HCT116 (cell line): ENCODE measurements at regions not wholly inside any gene's neighbourhood (a gene's known extent, or its start where the extent isn't known, plus 50 kb on each side); places are given as distances from the start of the nearest gene placed in this dataset.

Experiments used
- ATAC-seq: fragments of 200-7000 bp; cut with Tn5 transposase; 2 replicates; pipeline ENCODE4 v1.9.1; 2020; ENCODE audit warnings: mild to moderate bottlenecking, moderate library complexity
- BruUV-seq: library from RNA; stranded (reverse); fragments of 400-500 nt; replicated peaks from 2 replicates; lab custom pipeline; 2021; lab: Mats Ljungman, UMichigan
- CTCF ChIA-PET: fragments of 300-600 bp; sonication (Branson Sonifier 250); formaldehyde crosslinking; loops from one replicate; lab custom pipeline; 2021; ENCODE audit warnings: antibody characterized with exemption; lab: Charles Lee
- POLR2A ChIA-PET: fragments of 300-600, 350-600 bp; sonication (Branson Sonifier 250); formaldehyde crosslinking; loops from one replicate; lab custom pipeline; 2021; ENCODE audit warnings: antibody characterized with exemption; lab: Charles Lee
- RAD21 ChIA-PET, 2 experiments: fragments of 300-600 bp; sonication (Branson Sonifier 250); formaldehyde crosslinking; loops; one replicate each; lab custom pipeline; 2023; ENCODE audit warnings: low total read pairs in 2 of 2; ENCODE audit not compliant: uncharacterized antibody in 2 of 2, unreplicated experiment in 2 of 2, low non-redundant PET in 1 of 2; lab: Charles Lee
- DNase-seq: peaks from one replicate; pipeline ENCODE4 v3.0.0-alpha.2; 2010; ENCODE audit warnings: low read depth, low spot score
- H2AFZ ChIP-seq: fragments of 200-600 bp; shearing (Covaris generic), sonication (generic); 2 replicates; pipeline ENCODE4 v1.6.1; 2017; ENCODE audit warnings: low read depth, mixed run types, mixed read lengths, antibody characterized with exemption, low read length; ENCODE audit not compliant: poor library complexity, severe bottlenecking
- H3K27ac ChIP-seq: 2 replicates; pipeline ENCODE4 v1.5.1; 2012; ENCODE audit warnings: low read depth, low read length
- H3K27me3 ChIP-seq: fragments of 200-600 bp; sonication (generic); 2 replicates; pipeline ENCODE4 v1.6.1; 2016; ENCODE audit warnings: mixed run types, low read length, mixed read lengths; ENCODE audit not compliant: insufficient read depth
- H3K36me3 ChIP-seq, 2 experiments: fragments of 200-500 bp in 1 of 2; fragments of 200-600 bp in 1 of 2; sonication (Bioruptor generic) in 1 of 2; sonication (generic) in 1 of 2; 2 replicates each; pipeline versions ENCODE4 v1.5.1 to v1.6.1; 2014 to 2016; ENCODE audit warnings: low read length in 2 of 2, inconsistent platforms in 1 of 2, mixed read lengths in 1 of 2, mixed run types in 1 of 2; ENCODE audit not compliant: insufficient read depth in 2 of 2, control insufficient read depth in 1 of 2
- H3K4me1 ChIP-seq, 2 experiments: fragments of 200-600 bp in 1 of 2; sonication (generic) in 1 of 2; 2 replicates each; pipeline versions ENCODE4 v1.5.1 to v1.6.1; 2012 to 2017; ENCODE audit warnings: low read length in 2 of 2, inconsistent platforms in 1 of 2, mild to moderate bottlenecking in 1 of 2, mixed read lengths in 1 of 2, mixed run types in 1 of 2, moderate library complexity in 1 of 2; ENCODE audit not compliant: insufficient read depth in 2 of 2, control insufficient read depth in 1 of 2
- H3K4me2 ChIP-seq: fragments of 200-600 bp; sonication (generic); 2 replicates; pipeline ENCODE4 v1.6.1; 2017; ENCODE audit warnings: mixed run types, low read length, mixed read lengths
- H3K4me3 ChIP-seq, 2 experiments: fragments of 200-600 bp in 1 of 2; sonication (generic) in 1 of 2; replicated peaks in 1 of 2; 2 replicates each; pipeline ENCODE4 v1.5.1; 2011 to 2016; ENCODE audit warnings: low read length in 2 of 2, control low read depth in 1 of 2, low read depth in 1 of 2, mild to moderate bottlenecking in 1 of 2, mixed read lengths in 1 of 2, mixed run types in 1 of 2
- H3K79me2 ChIP-seq: fragments of 200-600 bp; sonication (generic); 2 replicates; pipeline ENCODE4 v1.6.1; 2017; ENCODE audit warnings: mild to moderate bottlenecking, mixed run types, low read length, moderate library complexity, mixed read lengths; ENCODE audit not compliant: insufficient read depth
- H3K9ac ChIP-seq: fragments of 200-600 bp; sonication (generic); 2 replicates; pipeline ENCODE4 v1.6.1; 2016; ENCODE audit warnings: low read length, mixed read lengths
- H3K9me2 ChIP-seq: fragments of 200-600 bp; sonication (generic), shearing (Covaris generic); 2 replicates; pipeline ENCODE4 v1.6.1; 2017; ENCODE audit warnings: mixed run types, mild to moderate bottlenecking, moderate library complexity; ENCODE audit not compliant: insufficient read depth
- H3K9me3 ChIP-seq, 2 experiments: fragments of 200-500 bp in 1 of 2; fragments of 200-600 bp in 1 of 2; sonication (Bioruptor generic) in 1 of 2; sonication (generic) in 1 of 2; 2 replicates each; pipeline ENCODE4 v1.6.1; 2014 to 2017; ENCODE audit warnings: low read length in 2 of 2, mixed read lengths in 2 of 2, inconsistent platforms in 1 of 2, low read depth in 1 of 2, mild to moderate bottlenecking in 1 of 2, mixed run types in 1 of 2, moderate library complexity in 1 of 2; ENCODE audit not compliant: control insufficient read depth in 1 of 2, insufficient read depth in 1 of 2
- H4K20me1 ChIP-seq: fragments of 200-600 bp; sonication (generic), shearing (Covaris generic); 2 replicates; pipeline ENCODE4 v1.6.1; 2017; ENCODE audit warnings: mixed run types, mild to moderate bottlenecking, moderate library complexity; ENCODE audit not compliant: insufficient read depth
- CBX3 ChIP-seq: IDR thresholded peaks from 2 replicates; pipeline ENCODE4 v1.6.1; 2012; ENCODE audit warnings: low read depth
- CEBPB ChIP-seq: IDR thresholded peaks from 2 replicates; pipeline ENCODE4 v1.6.1; 2012; ENCODE audit warnings: low read depth
- EGR1 ChIP-seq: IDR thresholded peaks from 2 replicates; pipeline ENCODE4 v1.6.1; 2012; ENCODE audit warnings: low read depth
- EZH2 ChIP-seq: fragments of 200-600 bp; sonication (generic); IDR thresholded peaks from 2 replicates; pipeline ENCODE4 v1.6.1; 2017; ENCODE audit warnings: antibody characterized with exemption, mixed run types
- EZH2phosphoT487 ChIP-seq: fragments of 200-600 bp; IDR thresholded peaks from 2 replicates; pipeline ENCODE4 v1.6.1; 2018; ENCODE audit warnings: antibody characterized with exemption, borderline replicate concordance
- FOSL1 ChIP-seq: IDR thresholded peaks from 2 replicates; pipeline ENCODE4 v1.6.1; 2012; ENCODE audit warnings: low read depth
- JUND ChIP-seq: IDR thresholded peaks from 2 replicates; pipeline ENCODE4 v1.6.1; 2012
- POLR2A ChIP-seq: IDR thresholded peaks from 2 replicates; pipeline ENCODE4 v1.7.0; 2011; ENCODE audit warnings: borderline replicate concordance; ENCODE audit not compliant: insufficient read depth, insufficient read length; ENCODE audit errors: extremely low read depth
- RAD21 ChIP-seq: IDR thresholded peaks from 2 replicates; pipeline ENCODE4 v1.6.1; 2012; ENCODE audit warnings: low read depth, mild to moderate bottlenecking
- SIN3A ChIP-seq: IDR thresholded peaks from 2 replicates; pipeline ENCODE4 v1.6.1; 2012; ENCODE audit warnings: low read depth
- SP1 ChIP-seq: IDR thresholded peaks from 2 replicates; pipeline ENCODE4 v1.6.1; 2012; ENCODE audit warnings: low read depth
- TCF7L2 ChIP-seq: IDR thresholded peaks from 2 replicates; pipeline ENCODE4 v1.7.0; 2011; ENCODE audit warnings: borderline replicate concordance, inconsistent platforms; ENCODE audit not compliant: insufficient read depth, insufficient read length; ENCODE audit errors: extremely low read depth
- YY1 ChIP-seq: IDR thresholded peaks from 2 replicates; pipeline ENCODE4 v1.6.1; 2011; ENCODE audit warnings: low read length, low read depth, moderate library complexity, mild to moderate bottlenecking; ENCODE audit not compliant: insufficient replicate concordance; ENCODE audit errors: extremely low read depth
- ZBTB33 ChIP-seq: IDR thresholded peaks from 2 replicates; pipeline ENCODE4 v1.6.1; 2011; ENCODE audit warnings: mild to moderate bottlenecking, low read length, moderate library complexity; ENCODE audit not compliant: insufficient replicate concordance; ENCODE audit errors: extremely low read depth
- ZNF274 ChIP-seq: fragments of 200-500 bp; sonication (Bioruptor generic); IDR thresholded peaks from 2 replicates; pipeline ENCODE4 v1.6.1; 2014; ENCODE audit warnings: mild to moderate bottlenecking, low read depth, low read length, inconsistent platforms
- intact Hi-C: fragments of 100-400 bp; cut with micrococcal nuclease; formaldehyde crosslinking; loops from 2 replicates; pipeline ENCODE4 v1.10.0; 2022
- TF ChIP-seq, protein P1 (sequence below): IDR thresholded peaks from 2 replicates; pipeline ENCODE4 v1.6.1; 2012

DNA sequence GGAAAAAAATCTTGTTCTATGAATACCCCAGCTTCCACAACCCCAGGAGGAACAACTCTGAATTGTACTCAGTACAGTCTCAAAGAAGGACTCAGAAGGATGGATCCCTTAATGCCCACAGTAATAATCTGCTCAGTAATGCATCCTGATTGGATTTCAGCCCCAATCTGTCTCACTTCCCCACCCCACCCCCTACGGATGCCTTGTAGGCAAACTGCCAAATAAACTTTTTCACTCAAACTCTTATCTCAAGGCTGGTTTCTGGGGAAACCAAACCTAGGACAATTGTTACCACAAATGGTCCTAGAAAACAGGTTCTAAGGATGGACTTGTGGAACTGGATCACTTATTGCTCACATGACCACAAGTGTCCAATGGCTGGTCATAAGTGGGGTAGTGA lies 1021.8 kb upstream of the INTU start:
- H4K20me1 ChIP-seq, result no peaks in the 10 kb centered on the region
- no peaks in the 10 kb centered on the region for H3K79me2 ChIP-seq
- H2AFZ ChIP-seq, result no peak overlapping the region
- DNase-seq (no peak), ATAC-seq (no peak)
- BruUV-seq, result no TSS peak
- TF ChIP-seq POLR2A (no peak), CBX3 (no peak), CEBPB (no peak), YY1 (no peak), RAD21 (no peak), EZH2phosphoT487 (no peak), EZH2 (no peak), ZNF274 (no peak), FOSL1 (no peak), SIN3A (no peak), ZBTB33 (no peak), SP1 (no peak), TCF7L2 (no peak), JUND (no peak), EGR1 (no peak)
- TF ChIP-seq, protein P1, sequence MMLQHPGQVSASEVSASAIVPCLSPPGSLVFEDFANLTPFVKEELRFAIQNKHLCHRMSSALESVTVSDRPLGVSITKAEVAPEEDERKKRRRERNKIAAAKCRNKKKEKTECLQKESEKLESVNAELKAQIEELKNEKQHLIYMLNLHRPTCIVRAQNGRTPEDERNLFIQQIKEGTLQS, result no peak
- H3K9me3 ChIP-seq, result no peaks in the 10 kb centered on the region
- no peaks in the 10 kb centered on the region for H3K9me2 ChIP-seq
- H3K4me1 ChIP-seq, result no peaks in the 10 kb centered on the region
- no peak overlapping the region for H3K27ac ChIP-seq
- ChIA-PET RAD21 (no interaction called here), POLR2A (no interaction called here), CTCF (no interaction called here)
- no peak overlapping the region for H3K4me3 ChIP-seq
- intact Hi-C loops, result no loop called here
- H3K36me3 ChIP-seq, result no peaks in the 10 kb centered on the region
- no peak overlapping the region for H3K9ac ChIP-seq
- H3K27me3 ChIP-seq, result no peaks in the 10 kb centered on the region
- no peak overlapping the region for H3K4me2 ChIP-seq
